Activated B cell treated with CpG ODN at 0.5 μM for 24 hours (primary cell): ENCODE measurements at regions not wholly inside any gene's neighbourhood (a gene's known extent, or its start where the extent isn't known, plus 50 kb on each side); places are given as distances from the start of the nearest gene placed in this dataset.

Source experiments
- ATAC-seq: fragments of 200-7000 bp; cut with Tn5 transposase; one replicate; pipeline ENCODE4 v1.10.0; 2021; ENCODE audit warnings: low read depth, mild to moderate bottlenecking, moderate library complexity
- CTCF ChIA-PET: fragments of 350-600 bp; sonication (Branson Sonifier 250); formaldehyde crosslinking; loops from one replicate; lab custom pipeline; 2021; ENCODE audit warnings: antibody characterized with exemption; lab: Charles Lee
- POLR2A ChIA-PET: fragments of 350-600 bp; sonication (Branson Sonifier 250); formaldehyde crosslinking; loops from one replicate; lab custom pipeline; 2021; ENCODE audit warnings: antibody characterized with exemption; lab: Charles Lee
- DNase-seq: peaks from one replicate; pipeline ENCODE4 v3.0.0; 2022
- H3K27ac Mint-ChIP-seq: one replicate; pipeline ENCODE4 v1.8.0; 2020; ENCODE audit warnings: mixed read lengths
- H3K27me3 Mint-ChIP-seq: one replicate; pipeline ENCODE4 v1.8.0; 2021; ENCODE audit warnings: mixed read lengths
- H3K36me3 Mint-ChIP-seq: one replicate; pipeline ENCODE4 v1.8.0; 2021; ENCODE audit warnings: low read depth, mixed read lengths
- H3K4me1 Mint-ChIP-seq: one replicate; pipeline ENCODE4 v1.8.0; 2021; ENCODE audit warnings: mixed read lengths
- H3K4me3 Mint-ChIP-seq: one replicate; pipeline ENCODE4 v1.8.0; 2020; ENCODE audit warnings: mild to moderate bottlenecking, mixed read lengths
- H3K9me3 Mint-ChIP-seq: one replicate; pipeline ENCODE4 v1.8.0; 2020; ENCODE audit warnings: mixed read lengths
- CTCF ChIP-seq: fragments of 200-600 bp; IDR thresholded peaks from one replicate; pipeline ENCODE4 v1.8.0; 2022; ENCODE audit warnings: antibody characterized with exemption, mild to moderate bottlenecking
- intact Hi-C: fragments of 100-400 bp; cut with micrococcal nuclease; formaldehyde crosslinking; loops from one replicate; pipeline ENCODE4 v1.15.1; 2024

GRCh38 chr18:10349561-10349960, 104.9 kb upstream of the APCDD1 start:
- TF ChIP-seq CTCF, result no peak
- ATAC-seq, result no peak
- intact Hi-C loops, result no loop called here
- CTCF ChIA-PET, result no interaction called here
- Mint-ChIP-seq H3K4me1 (no peaks in the 10 kb centered on the region), H3K9me3 (no peaks in the 10 kb centered on the region), H3K36me3 (no peaks in the 10 kb centered on the region), H3K4me3 (no peak overlapping the region), H3K27me3 (no peaks in the 10 kb centered on the region), H3K27ac (no peak overlapping the region)
- POLR2A ChIA-PET, result no interaction called here
- no peak for DNase-seq

- no peak for TF ChIP-seq CTCF
- POLR2A ChIA-PET, result no interaction called here
- no peaks in the 10 kb centered on the region for H3K36me3 Mint-ChIP-seq
- no peaks in the 10 kb centered on the region for H3K27me3 Mint-ChIP-seq
- no peak overlapping the region for H3K27ac Mint-ChIP-seq
- intact Hi-C loops, result no loop called here
- no peak overlapping the region for H3K4me3 Mint-ChIP-seq
- no peaks in the 10 kb centered on the region for H3K4me1 Mint-ChIP-seq
- CTCF ChIA-PET, result no interaction called here
- ATAC-seq (no peak), DNase-seq (no peak)
- no peaks in the 10 kb centered on the region for H3K9me3 Mint-ChIP-seq
These were observed 103.8 kb upstream of the APCDD1 start for GRCh38 chr18:10350661-10351060.

GRCh38 chr18:10351219-10351818, 103.1 kb upstream of the APCDD1 start:
- ATAC-seq, result no peak
- ChIA-PET CTCF (no interaction called here), POLR2A (no interaction called here)
- Mint-ChIP-seq H3K27ac (no peak overlapping the region), H3K9me3 (peaks cover 6% of the 10 kb centered on the region), H3K36me3 (no peaks in the 10 kb centered on the region), H3K4me1 (no peaks in the 10 kb centered on the region), H3K4me3 (no peak overlapping the region), H3K27me3 (no peaks in the 10 kb centered on the region)
- intact Hi-C loops, result no loop called here
- no peak for DNase-seq
- no peak for TF ChIP-seq CTCF

- Mint-ChIP-seq H3K27me3 (no peaks in the 10 kb centered on the region), H3K4me3 (no peak overlapping the region), H3K27ac (no peak overlapping the region), H3K4me1 (no peaks in the 10 kb centered on the region), H3K9me3 (peaks cover 10% of the 10 kb centered on the region), H3K36me3 (no peaks in the 10 kb centered on the region)
- intact Hi-C loops, result no loop called here
- DNase-seq (no peak), ATAC-seq (no peak)
- POLR2A ChIA-PET, result no interaction called here
- CTCF ChIA-PET, result no interaction called here
- TF ChIP-seq CTCF, result no peak
These were observed 102.6 kb upstream of the APCDD1 start for GRCh38 chr18:10351858-10352257.

- Mint-ChIP-seq H3K27me3 (no peaks in the 10 kb centered on the region), H3K27ac (no peak overlapping the region), H3K9me3 (peaks cover 16% of the 10 kb centered on the region), H3K4me1 (no peaks in the 10 kb centered on the region), H3K36me3 (peaks cover 2% of the 10 kb centered on the region), H3K4me3 (no peak overlapping the region)
- POLR2A ChIA-PET, result no interaction called here
- ATAC-seq (no peak), DNase-seq (no peak)
- intact Hi-C loops, result no loop called here
- TF ChIP-seq CTCF, result no peak
- CTCF ChIA-PET, result no interaction called here
These were observed 101.8 kb upstream of the APCDD1 start for GRCh38 chr18:10352671-10353070.
